HG03575 (cell line): ENCODE measurements at regions not wholly inside any gene's neighbourhood (a gene's known extent, or its start where the extent isn't known, plus 50 kb on each side); places are given as distances from the start of the nearest gene placed in this dataset.

Experiments used
- ATAC-seq: cut with Tn5 transposase; IDR thresholded peaks from one replicate; pipeline ENCODE4 v1.9.1; 2021; ENCODE audit not compliant: unreplicated experiment, insufficient number of reproducible peaks, low FRiP score; ENCODE audit errors: extremely low read depth

- no peak for ATAC-seq
Measured at GRCh38 chr2:160660741-160661140, 167.1 kb upstream of the RBMS1 start.

GRCh38 chr2:160664603-160665140 lies 171.1 kb upstream of the RBMS1 start:
- no peak for ATAC-seq

GRCh38 chr2:160666154-160667060 lies 172.8 kb upstream of the RBMS1 start:
- peak; percentile 89 for ATAC-seq

GRCh38 chr2:160667811-160668210 lies 174.2 kb upstream of the RBMS1 start:
- no peak for ATAC-seq

GRCh38 chr2:160670618-160671017 lies 177.0 kb upstream of the RBMS1 start:
- no peak for ATAC-seq

DNA sequence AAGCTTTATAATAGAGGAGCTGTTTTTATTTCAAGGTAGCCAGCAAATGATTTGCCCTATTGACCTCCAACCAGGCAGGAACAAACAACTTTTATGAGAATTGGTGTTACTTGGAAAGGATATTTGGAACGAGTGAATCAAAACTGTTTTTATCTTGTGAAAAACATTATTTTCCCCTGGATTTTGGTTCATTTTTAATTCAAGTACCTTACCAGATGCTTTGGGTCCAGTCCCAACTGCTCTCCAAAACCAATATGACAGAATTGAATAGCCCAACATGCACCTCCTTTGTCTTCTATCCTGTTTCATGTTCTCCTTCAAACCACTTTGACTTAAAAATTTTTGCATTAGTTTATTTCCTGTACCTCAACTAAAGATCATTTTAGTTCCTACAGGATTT lies 178.6 kb upstream of the RBMS1 start:
- no peak for ATAC-seq

GRCh38 chr2:160674146-160674750 lies 180.6 kb upstream of the RBMS1 start:
- no peak for ATAC-seq

GRCh38 chr2:160679686-160680085 lies 186.1 kb upstream of the RBMS1 start:
- ATAC-seq: no peak

- no peak for ATAC-seq
Measured at GRCh38 chr2:160680294-160680693, 186.7 kb upstream of the RBMS1 start.

DNA sequence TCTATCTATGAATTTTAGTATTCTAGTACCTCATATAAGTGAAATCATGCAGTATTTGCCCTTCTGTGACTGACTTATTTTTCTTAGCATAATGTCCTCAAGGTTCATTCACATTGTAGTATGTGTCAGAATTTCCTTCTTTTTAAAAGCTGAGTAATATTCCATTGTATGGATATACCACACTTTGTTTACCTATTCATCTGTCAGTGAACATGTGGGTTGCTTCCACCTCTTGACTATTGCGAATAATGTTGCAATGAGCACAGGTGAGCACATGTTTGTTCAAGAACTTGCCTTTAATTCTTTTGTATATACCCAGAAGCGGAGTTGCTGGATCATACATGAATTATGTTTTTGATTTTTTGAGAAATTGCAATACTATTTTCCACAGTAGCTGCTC lies 187.4 kb upstream of the RBMS1 start:
- ATAC-seq: no peak

DNA sequence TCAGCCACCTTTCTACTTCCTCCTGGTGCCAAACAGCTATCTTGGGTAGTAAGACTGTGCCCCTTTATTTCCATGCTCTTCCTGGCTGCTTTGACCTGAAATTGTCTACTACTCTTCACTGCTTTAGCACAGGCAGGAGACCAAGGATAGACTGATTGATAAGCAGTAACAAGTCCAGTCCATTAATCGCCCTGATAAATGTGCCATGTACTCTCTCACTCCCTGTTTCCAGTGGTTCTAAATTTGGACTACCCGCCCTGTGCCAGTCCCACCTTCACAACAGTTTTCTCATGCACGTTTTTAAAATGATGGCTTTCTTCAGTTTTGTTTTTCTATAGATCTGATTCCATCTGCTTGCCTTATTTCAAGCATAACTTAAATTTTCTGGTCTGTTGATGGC lies 189.6 kb upstream of the RBMS1 start:
- ATAC-seq: no peak

GRCh38 chr2:160687629-160688028 lies 194.0 kb upstream of the RBMS1 start:
- ATAC-seq: no peak

DNA sequence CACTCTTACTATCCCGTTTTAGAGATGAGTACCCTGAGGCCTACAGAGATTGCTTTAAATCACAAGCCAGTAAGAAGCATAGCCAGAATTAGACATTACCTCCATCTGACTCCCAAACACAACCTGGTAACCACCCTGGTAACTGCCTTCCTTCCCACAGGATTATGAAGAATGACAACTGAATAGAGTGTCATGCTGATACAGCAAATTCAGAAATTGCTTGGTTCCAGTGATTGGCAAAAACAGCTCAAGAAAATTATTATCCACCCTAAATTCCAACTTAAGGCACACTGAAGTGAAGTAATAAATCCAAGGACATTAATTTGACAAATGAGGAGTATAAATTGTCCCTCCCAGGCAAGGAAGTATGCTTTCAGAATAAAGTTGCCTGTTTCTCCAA lies 195.8 kb upstream of the RBMS1 start:
- ATAC-seq: no peak

- no peak for ATAC-seq
Measured at GRCh38 chr2:160694221-160694620, 200.6 kb upstream of the RBMS1 start.

DNA sequence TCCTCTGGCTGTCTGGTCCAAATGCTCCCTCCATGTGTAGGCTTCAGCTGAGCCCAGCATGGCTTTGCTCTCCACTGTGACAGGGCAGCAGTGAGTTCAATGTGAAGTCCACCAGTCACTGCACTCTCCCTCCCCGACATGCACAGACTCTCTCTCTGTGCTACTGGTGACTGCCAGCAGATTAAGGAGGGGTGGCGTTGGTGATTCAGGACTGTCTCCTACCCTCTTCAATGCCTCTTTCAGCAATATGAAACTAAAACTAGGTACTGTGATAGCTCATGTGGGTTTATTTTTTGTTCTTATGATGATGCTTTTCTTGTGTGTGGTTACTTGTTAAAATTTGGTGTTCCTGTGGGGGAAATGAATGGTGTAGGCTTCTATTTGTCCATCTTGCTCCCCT lies 201.0 kb upstream of the RBMS1 start:
- no peak for ATAC-seq

DNA sequence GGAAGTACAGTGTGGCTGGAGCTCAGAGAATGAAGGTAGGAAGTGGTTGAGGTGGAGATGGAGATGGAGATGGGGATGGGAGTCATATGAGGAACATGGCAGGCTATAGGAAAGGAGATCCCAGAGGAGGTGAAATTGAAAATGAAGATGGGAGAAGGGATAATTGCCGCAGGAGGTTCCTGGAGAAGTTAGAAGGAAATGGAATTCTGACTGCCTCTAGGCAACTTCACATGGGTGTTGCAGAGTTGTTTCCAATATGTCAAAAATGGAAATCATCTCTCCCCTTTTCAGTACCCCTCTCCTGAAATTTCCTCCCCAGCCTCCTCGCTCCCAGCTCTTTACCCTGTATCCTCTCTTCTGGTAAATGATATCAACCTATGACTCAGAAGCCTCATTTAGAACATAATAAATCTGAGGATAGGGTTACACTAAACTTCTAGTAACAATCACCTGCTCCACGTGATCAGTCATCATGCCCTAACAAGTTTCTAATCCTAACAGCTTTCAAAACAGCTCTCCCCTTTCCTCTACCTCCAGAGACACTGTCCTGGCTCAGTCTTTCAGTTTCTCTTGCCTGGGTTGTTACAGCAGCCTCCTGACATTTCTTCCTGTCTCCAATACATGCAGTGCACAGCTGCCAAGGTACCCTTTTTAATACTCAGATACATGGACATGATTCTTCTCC lies 201.9 kb upstream of the RBMS1 start:
- no peak for ATAC-seq

- ATAC-seq: no peak
Measured at GRCh38 chr2:160696087-160696452, 202.5 kb upstream of the RBMS1 start.

- no peak for ATAC-seq
Measured at GRCh38 chr2:160697817-160698216, 204.2 kb upstream of the RBMS1 start.

DNA sequence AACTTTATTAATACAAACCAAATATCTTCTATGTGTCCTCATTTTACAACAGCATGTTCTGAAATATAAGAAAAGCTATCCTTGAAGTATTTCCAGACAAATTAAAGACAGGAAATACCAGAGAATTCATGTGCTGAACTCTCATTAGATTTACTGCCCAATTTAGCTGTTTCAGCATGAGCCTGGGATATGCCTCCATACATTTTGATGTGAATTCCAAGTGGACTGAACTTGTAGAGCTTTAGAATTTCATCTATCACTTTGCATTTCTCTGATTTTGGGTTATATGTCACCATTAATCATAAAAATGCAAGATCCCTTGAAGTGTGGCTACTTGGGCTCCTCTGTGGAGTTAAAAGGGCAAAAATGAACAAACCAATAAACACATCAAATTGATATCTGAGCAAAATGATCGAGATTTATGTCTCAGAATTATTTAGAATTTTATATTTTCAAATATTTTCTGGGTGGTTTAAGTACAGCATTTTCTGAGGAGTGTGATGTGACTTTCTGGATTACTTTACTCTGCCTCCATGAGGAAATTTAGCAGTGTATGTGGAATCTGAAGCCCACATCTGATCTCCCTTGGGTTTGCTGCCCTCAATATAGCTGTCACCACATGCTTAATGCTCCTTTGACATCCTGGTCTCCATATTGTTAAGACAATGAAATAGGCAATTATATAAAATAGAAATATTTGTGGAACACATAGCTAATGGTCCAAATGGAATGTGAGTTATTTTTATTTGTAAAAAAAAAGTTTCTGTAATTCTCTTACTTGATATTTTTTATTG lies 206.6 kb upstream of the RBMS1 start:
- ATAC-seq: no peak
